Left lung (tissue), 4 donors: ENCODE measurements at regions not wholly inside any gene's neighbourhood (a gene's known extent, or its start where the extent isn't known, plus 50 kb on each side); places are given as distances from the start of the nearest gene placed in this dataset.

Source experiments
- ATAC-seq: fragments of 200-7000 bp; cut with Tn5 transposase; one replicate; pipeline ENCODE4 v1.9.1; 2020; ENCODE audit warnings: moderate library complexity
- DNase-seq, 4 donors: peaks; one replicate each; pipeline ENCODE4 v3.0.0-alpha.2; 2013 to 2020
- H3K27ac ChIP-seq, 2 donors: fragments of 200-600 bp; sonication (generic) in 1 of 2; one replicate each; pipeline versions ENCODE4 v1.5.0 to v1.8.0; 2020 to 2021
- H3K27me3 ChIP-seq, 2 donors: fragments of 200-600 bp; sonication (generic) in 1 of 2; one replicate each; pipeline versions ENCODE4 v1.5.0 to v1.8.0; 2020 to 2021
- H3K36me3 ChIP-seq, 2 donors: fragments of 200-600 bp; sonication (generic) in 1 of 2; one replicate each; pipeline versions ENCODE4 v1.5.0 to v1.8.0; 2020 to 2021
- H3K4me1 ChIP-seq, 2 donors: fragments of 200-600 bp; one replicate each; pipeline ENCODE4 v1.8.0; 2021
- H3K4me3 ChIP-seq, 2 donors: fragments of 200-600 bp; sonication (generic) in 1 of 2; one replicate each; pipeline versions ENCODE4 v1.5.0 to v1.8.0; 2020 to 2021; ENCODE audit warnings: mild to moderate bottlenecking in 1 of 2
- H3K9me3 ChIP-seq, 2 donors: fragments of 200-600 bp; sonication (generic) in 1 of 2; one replicate each; pipeline versions ENCODE4 v1.5.0 to v1.8.0; 2020 to 2021
- intact Hi-C, 2 donors: fragments of 100-400 bp; cut with DNase I; formaldehyde crosslinking; loops; one replicate each; pipeline versions ENCODE4 v1.11.2 to v1.14.2; 2022
- TF ChIP-seq, protein P1 (sequence below), 2 donors: fragments of 200-600 bp; sonication (generic) in 1 of 2; IDR thresholded peaks; one replicate each; pipeline versions ENCODE4 v1.5.0 to v1.8.0; 2021; ENCODE audit warnings: antibody characterized with exemption in 2 of 2
- donor health status: DM: no; HTN: yes; CAD: no.
- donor health status: DM: no; HTN: no; CAD: no.

DNA sequence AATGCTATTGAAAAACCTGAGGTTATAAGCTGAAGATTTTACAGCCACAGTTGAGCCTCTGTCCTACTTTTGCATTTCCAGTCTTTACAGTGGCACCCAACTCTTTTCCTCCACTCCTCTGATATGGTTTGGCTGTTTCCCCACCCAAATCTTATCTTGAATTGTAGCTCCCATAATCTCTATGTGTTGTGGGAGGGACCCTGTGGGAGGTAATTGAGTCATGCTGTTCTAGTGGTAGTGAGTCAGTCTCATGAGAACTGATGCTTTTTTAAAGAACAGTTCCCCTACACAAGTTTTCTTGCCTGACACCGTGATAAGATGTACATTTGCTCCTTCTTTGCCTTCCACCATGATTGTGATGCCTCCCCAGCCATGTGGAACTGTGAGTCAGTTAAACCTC lies 646.1 kb upstream of the SEMA6A start:
- ATAC-seq (no peak), DNase-seq (no peak)
- H3K4me3 ChIP-seq: no peak overlapping the region
- H3K27ac ChIP-seq: no peak overlapping the region
- H3K27me3 ChIP-seq: no peaks in the 10 kb centered on the region
- TF ChIP-seq, protein P1, sequence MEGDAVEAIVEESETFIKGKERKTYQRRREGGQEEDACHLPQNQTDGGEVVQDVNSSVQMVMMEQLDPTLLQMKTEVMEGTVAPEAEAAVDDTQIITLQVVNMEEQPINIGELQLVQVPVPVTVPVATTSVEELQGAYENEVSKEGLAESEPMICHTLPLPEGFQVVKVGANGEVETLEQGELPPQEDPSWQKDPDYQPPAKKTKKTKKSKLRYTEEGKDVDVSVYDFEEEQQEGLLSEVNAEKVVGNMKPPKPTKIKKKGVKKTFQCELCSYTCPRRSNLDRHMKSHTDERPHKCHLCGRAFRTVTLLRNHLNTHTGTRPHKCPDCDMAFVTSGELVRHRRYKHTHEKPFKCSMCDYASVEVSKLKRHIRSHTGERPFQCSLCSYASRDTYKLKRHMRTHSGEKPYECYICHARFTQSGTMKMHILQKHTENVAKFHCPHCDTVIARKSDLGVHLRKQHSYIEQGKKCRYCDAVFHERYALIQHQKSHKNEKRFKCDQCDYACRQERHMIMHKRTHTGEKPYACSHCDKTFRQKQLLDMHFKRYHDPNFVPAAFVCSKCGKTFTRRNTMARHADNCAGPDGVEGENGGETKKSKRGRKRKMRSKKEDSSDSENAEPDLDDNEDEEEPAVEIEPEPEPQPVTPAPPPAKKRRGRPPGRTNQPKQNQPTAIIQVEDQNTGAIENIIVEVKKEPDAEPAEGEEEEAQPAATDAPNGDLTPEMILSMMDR (IDR thresholded peaks at IDR 0.05): no peak
- intact Hi-C loops: no loop called here
- no peaks in the 10 kb centered on the region for H3K4me1 ChIP-seq
- no peaks in the 10 kb centered on the region for H3K36me3 ChIP-seq
- H3K9me3 ChIP-seq: no peaks in the 10 kb centered on the region

GRCh38 chr5:117218789-117219188 lies 644.2 kb upstream of the SEMA6A start:
- Histone ChIP-seq H3K27ac (no peak overlapping the region), H3K4me3 (no peak overlapping the region), H3K27me3 (no peaks in the 10 kb centered on the region), H3K36me3 (no peaks in the 10 kb centered on the region), H3K9me3 (peaks cover 0 to 4% of the 10 kb centered on the region in 2 donors), H3K4me1 (no peaks in the 10 kb centered on the region)
- TF ChIP-seq, protein P1 (IDR thresholded peaks at IDR 0.05): no peak
- ATAC-seq (no peak), DNase-seq (no peak)
- intact Hi-C loops: no loop called here

DNA sequence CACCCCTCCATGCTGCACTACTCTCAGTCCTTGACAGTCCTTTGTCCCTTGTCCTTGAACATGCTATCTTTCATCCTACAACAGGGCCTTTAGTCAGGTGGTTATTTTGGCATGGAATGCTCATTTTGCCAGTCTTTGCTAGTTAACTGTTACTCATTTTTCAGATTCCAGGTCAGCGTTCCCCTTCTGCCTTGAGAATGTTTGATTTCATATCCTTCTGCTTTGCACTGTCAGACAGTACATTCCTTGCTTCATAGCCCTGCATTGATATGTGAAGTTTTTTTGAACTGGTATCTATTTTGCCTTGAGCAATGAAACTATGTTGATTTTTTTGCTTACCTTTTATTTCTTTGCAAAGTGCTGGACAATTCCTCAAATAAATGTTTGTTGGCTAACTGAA lies 638.2 kb upstream of the SEMA6A start:
- TF ChIP-seq, protein P1 (IDR thresholded peaks at IDR 0.05): no peak
- ATAC-seq: no peak
- no peak overlapping the region for H3K27ac ChIP-seq
- no peak for DNase-seq
- no peak overlapping the region for H3K4me3 ChIP-seq
- no peaks in the 10 kb centered on the region for H3K4me1 ChIP-seq
- intact Hi-C loops: no loop called here
- H3K27me3 ChIP-seq: no peaks in the 10 kb centered on the region
- no peaks in the 10 kb centered on the region for H3K36me3 ChIP-seq
- H3K9me3 ChIP-seq: peaks cover 0 to 7% of the 10 kb centered on the region in 2 donors

DNA sequence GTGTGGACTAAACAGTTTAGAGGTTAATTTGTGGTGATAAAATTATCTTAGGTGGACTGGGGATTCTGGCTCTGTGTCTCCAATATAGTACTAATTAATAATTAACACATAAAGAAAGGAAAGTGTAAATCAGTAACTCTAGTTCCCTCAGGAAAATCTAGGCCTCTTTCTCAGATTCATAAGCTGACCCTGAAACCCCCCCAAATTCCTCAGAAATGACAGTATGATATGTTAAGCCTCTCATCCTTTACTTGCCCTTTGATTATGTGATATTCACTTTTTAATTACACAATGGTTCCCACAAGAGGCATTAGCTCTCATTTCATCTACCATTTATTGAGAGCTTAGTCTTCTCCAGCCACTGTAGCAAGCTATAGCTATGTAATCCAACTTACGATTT lies 636.2 kb upstream of the SEMA6A start:
- TF ChIP-seq, protein P1 (IDR thresholded peaks at IDR 0.05): no peak
- no peak overlapping the region for H3K27ac ChIP-seq
- no peaks in the 10 kb centered on the region for H3K4me1 ChIP-seq
- H3K27me3 ChIP-seq: no peaks in the 10 kb centered on the region
- H3K4me3 ChIP-seq: no peak overlapping the region
- ATAC-seq (no peak), DNase-seq (no peak)
- H3K9me3 ChIP-seq: peaks cover 0 to 7% of the 10 kb centered on the region in 2 donors
- no peaks in the 10 kb centered on the region for H3K36me3 ChIP-seq
- intact Hi-C loops: no loop called here

DNA sequence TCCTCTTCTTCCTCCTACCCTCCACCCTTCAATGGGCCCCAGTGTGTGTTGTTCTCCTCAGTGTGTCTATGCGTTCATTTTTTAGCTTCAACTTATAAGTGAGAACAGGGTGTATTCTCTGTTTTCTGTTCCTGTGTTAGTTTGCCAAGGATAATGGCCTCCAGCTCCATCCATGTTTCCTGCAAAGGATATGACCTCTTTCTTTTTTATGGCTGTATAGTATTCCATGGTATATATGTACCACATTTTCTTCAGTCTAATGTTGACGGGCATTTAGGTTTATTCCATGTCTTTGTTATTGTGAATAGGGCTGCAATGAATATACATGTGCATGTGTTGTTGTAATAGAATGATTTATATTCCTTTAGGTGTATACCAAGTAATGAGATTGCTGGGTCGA lies 634.9 kb upstream of the SEMA6A start:
- TF ChIP-seq, protein P1 (IDR thresholded peaks at IDR 0.05): no peak
- no peak for DNase-seq
- ATAC-seq: no peak
- Histone ChIP-seq H3K4me3 (no peak overlapping the region), H3K36me3 (no peaks in the 10 kb centered on the region), H3K27me3 (no peaks in the 10 kb centered on the region), H3K27ac (no peak overlapping the region), H3K9me3 (peaks cover 0 to 3% of the 10 kb centered on the region in 2 donors), H3K4me1 (no peaks in the 10 kb centered on the region)
- intact Hi-C loops: no loop called here
